ENCODE measurements at regions not wholly inside any gene's neighbourhood (a gene's known extent, or its start where the extent isn't known, plus 50 kb on each side); places are given as distances from the start of the nearest gene placed in this dataset.
A peak's percentile ranks its signal among the peaks of the same experiment; 100 is the strongest.
"Not testable (repeated sequence)": the region's sequence is repeated elsewhere in the genome, so short reads cannot be mapped to it uniquely, and the experiment has no call there.

DNA sequence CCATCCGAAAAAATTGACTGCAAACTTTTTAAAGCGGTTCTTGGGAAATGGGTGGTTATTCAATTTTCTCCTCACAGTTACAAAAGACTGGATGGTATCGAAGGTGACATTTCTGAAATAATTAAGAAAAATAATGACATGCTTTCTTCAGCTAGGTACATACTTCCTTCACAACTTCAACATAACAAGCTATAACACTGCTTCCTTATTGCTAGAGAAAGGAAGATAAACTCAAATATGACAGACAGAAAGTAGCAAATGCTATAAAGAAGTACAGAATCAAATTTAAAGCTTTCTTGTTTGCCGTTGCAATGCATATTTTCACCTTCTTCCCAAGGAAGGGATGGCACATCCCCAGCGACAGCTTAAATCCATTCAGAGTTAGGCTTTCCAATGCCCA, 93.5 kb upstream of the EFNA5 start:
- 62% methylated on average over 2 of the region's 5 CpGs for WGBS (ENCODE audit: insufficient coverage)
- Histone ChIP-seq H3K27me3 (ENCODE audit: control insufficient read depth, insufficient read depth, low read length) (no peaks in the 10 kb centered on the region), H3K4me1 (ENCODE audit: control insufficient read depth, insufficient read depth, low read length) (no peaks in the 10 kb centered on the region), H3K4me3 (ENCODE audit: low read length) (no peak overlapping the region), H3K36me3 (ENCODE audit: control insufficient read depth, insufficient read depth, low read length) (no peaks in the 10 kb centered on the region), H3K27ac (ENCODE audit: low read length) (no peak overlapping the region), H3K9me3 (replicated peaks; ENCODE audit: control insufficient read depth, low read depth, low read length) (no peaks in the 10 kb centered on the region)
- no peak for DNase-seq

DNA sequence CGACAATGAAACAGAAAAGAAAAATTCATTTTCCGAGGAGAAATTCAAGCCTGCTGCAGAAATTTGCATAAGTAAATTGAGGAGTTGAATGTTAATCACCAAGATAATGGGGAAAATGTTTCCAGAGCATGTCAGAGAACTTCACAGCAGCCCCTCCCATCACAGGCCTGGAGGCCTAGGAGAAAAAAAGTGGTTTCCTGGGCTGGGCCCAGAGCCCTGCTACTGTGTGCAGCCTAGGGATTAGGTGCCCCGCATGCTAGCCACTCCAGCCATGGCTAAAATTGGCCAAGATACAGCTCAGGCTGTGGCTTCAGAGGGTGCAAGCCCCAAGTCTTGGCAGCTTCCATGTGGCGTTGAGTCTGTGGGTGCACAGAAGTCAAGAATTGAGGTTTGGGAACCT, 82.7 kb upstream of the EFNA5 start:
- H3K27me3 ChIP-seq (ENCODE audit: control insufficient read depth, insufficient read depth, low read length): no peaks in the 10 kb centered on the region
- no peak overlapping the region for H3K27ac ChIP-seq (ENCODE audit: low read length)
- no peak for DNase-seq
- no peaks in the 10 kb centered on the region for H3K36me3 ChIP-seq (ENCODE audit: control insufficient read depth, insufficient read depth, low read length)
- WGBS (ENCODE audit: insufficient coverage): 87% methylated on average over 3 of the region's 4 CpGs
- H3K4me3 ChIP-seq (ENCODE audit: low read length): no peak overlapping the region
- no peaks in the 10 kb centered on the region for H3K4me1 ChIP-seq (ENCODE audit: control insufficient read depth, insufficient read depth, low read length)
- H3K9me3 ChIP-seq (replicated peaks; ENCODE audit: control insufficient read depth, low read depth, low read length): no peaks in the 10 kb centered on the region

GRCh38 chr5:107744418-107745330, 73.9 kb upstream of the EFNA5 start:
- no peak for DNase-seq
- Histone ChIP-seq H3K4me3 (ENCODE audit: low read length) (no peak overlapping the region), H3K27me3 (ENCODE audit: control insufficient read depth, insufficient read depth, low read length) (no peaks in the 10 kb centered on the region), H3K36me3 (ENCODE audit: control insufficient read depth, insufficient read depth, low read length) (no peaks in the 10 kb centered on the region), H3K4me1 (ENCODE audit: control insufficient read depth, insufficient read depth, low read length) (no peaks in the 10 kb centered on the region), H3K27ac (ENCODE audit: low read length) (no peak overlapping the region), H3K9me3 (replicated peaks; ENCODE audit: control insufficient read depth, low read depth, low read length) (no peaks in the 10 kb centered on the region)
- WGBS (ENCODE audit: insufficient coverage): 50% methylated on average over 1 of the region's 5 CpGs

GRCh38 chr5:107743373-107744000, 72.8 kb upstream of the EFNA5 start:
- 80% methylated on average over 2 of the region's 3 CpGs for WGBS (ENCODE audit: insufficient coverage)
- H3K36me3 ChIP-seq (ENCODE audit: control insufficient read depth, insufficient read depth, low read length): no peaks in the 10 kb centered on the region
- DNase-seq: no peak
- H3K4me3 ChIP-seq (ENCODE audit: low read length): no peak overlapping the region
- H3K4me1 ChIP-seq (ENCODE audit: control insufficient read depth, insufficient read depth, low read length): no peaks in the 10 kb centered on the region
- H3K9me3 ChIP-seq (replicated peaks; ENCODE audit: control insufficient read depth, low read depth, low read length): no peaks in the 10 kb centered on the region
- H3K27me3 ChIP-seq (ENCODE audit: control insufficient read depth, insufficient read depth, low read length): no peaks in the 10 kb centered on the region
- H3K27ac ChIP-seq (ENCODE audit: low read length): no peak overlapping the region

DNA sequence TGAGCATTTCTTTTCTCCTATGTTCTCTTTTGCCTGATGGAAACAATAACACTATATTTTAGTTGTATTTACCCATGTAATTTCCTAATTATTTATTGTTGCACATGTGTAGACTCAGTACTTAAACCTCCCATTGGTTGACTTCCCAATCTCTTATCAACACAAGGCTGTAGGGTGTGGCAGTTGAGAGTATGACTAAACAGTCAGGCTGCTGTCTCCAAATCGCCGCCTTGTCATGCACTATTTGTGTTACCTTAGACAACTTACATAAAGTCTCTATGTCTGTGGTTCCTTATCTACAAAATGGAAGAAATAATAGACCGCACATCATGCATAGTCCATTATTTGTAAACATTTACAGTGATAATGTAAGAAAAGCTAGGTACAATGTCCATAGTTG, 68.9 kb upstream of the EFNA5 start:
- no CpG with 5 or more reads among the region's 3 CpGs for WGBS (ENCODE audit: insufficient coverage)
- H3K27ac ChIP-seq (ENCODE audit: low read length): no peak overlapping the region
- no peaks in the 10 kb centered on the region for H3K9me3 ChIP-seq (replicated peaks; ENCODE audit: control insufficient read depth, low read depth, low read length)
- no peak for DNase-seq
- H3K36me3 ChIP-seq (ENCODE audit: control insufficient read depth, insufficient read depth, low read length): no peaks in the 10 kb centered on the region
- H3K27me3 ChIP-seq (ENCODE audit: control insufficient read depth, insufficient read depth, low read length): no peaks in the 10 kb centered on the region
- no peak overlapping the region for H3K4me3 ChIP-seq (ENCODE audit: low read length)
- no peaks in the 10 kb centered on the region for H3K4me1 ChIP-seq (ENCODE audit: control insufficient read depth, insufficient read depth, low read length)

- Histone ChIP-seq H3K27ac (ENCODE audit: low read length) (no peak overlapping the region), H3K36me3 (ENCODE audit: control insufficient read depth, insufficient read depth, low read length) (no peaks in the 10 kb centered on the region)
- no CpG with 5 or more reads among the region's 1 CpG for WGBS (ENCODE audit: insufficient coverage)
Observed at GRCh38 chr5:107736638-107737037, 65.9 kb upstream of the EFNA5 start.

GRCh38 chr5:107736089-107736488, 65.4 kb upstream of the EFNA5 start:
- H3K9me3 ChIP-seq (replicated peaks; ENCODE audit: control insufficient read depth, low read depth, low read length); H3K27ac ChIP-seq (ENCODE audit: low read length); DNase-seq; H3K4me1 ChIP-seq (ENCODE audit: control insufficient read depth, insufficient read depth, low read length); H3K36me3 ChIP-seq (ENCODE audit: control insufficient read depth, insufficient read depth, low read length); H3K4me3 ChIP-seq (ENCODE audit: low read length); H3K27me3 ChIP-seq (ENCODE audit: control insufficient read depth, insufficient read depth, low read length): not testable (repeated sequence)
- WGBS (ENCODE audit: insufficient coverage): 86% methylated on average over 1 of the region's 2 CpGs

More at GRCh38 chr5:107736638-107737037, 65.9 kb upstream of the EFNA5 start:
- Histone ChIP-seq H3K4me3 (ENCODE audit: low read length) (no peak overlapping the region), H3K9me3 (replicated peaks; ENCODE audit: control insufficient read depth, low read depth, low read length) (no peaks in the 10 kb centered on the region), H3K27me3 (ENCODE audit: control insufficient read depth, insufficient read depth, low read length) (no peaks in the 10 kb centered on the region), H3K4me1 (ENCODE audit: control insufficient read depth, insufficient read depth, low read length) (no peaks in the 10 kb centered on the region)
- peak; percentile 7 for DNase-seq

DNA sequence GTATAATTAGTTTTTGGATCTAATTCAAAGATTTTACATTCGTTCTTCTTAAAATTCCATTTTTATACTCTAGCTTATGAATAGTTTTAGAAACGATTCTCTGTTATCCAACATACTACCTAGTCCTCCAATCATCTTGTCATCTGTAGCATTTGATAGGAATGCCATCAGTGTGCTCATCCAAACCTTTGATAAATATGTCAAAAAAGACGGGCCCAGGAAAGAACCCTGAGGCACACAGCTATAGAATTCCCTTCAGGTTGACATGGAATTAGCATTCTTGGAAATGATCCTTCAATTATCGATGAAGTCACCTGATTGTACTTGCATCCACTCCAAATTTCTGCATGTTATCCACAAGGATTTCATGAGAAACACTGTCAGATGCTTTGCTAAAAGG, 64.8 kb upstream of the EFNA5 start:
- WGBS (ENCODE audit: insufficient coverage): 86% methylated on average over 1 of the region's 4 CpGs
- Histone ChIP-seq H3K9me3 (replicated peaks; ENCODE audit: control insufficient read depth, low read depth, low read length) (no peaks in the 10 kb centered on the region), H3K4me3 (ENCODE audit: low read length) (no peak overlapping the region), H3K4me1 (ENCODE audit: control insufficient read depth, insufficient read depth, low read length) (no peaks in the 10 kb centered on the region), H3K27me3 (ENCODE audit: control insufficient read depth, insufficient read depth, low read length) (no peaks in the 10 kb centered on the region), H3K27ac (ENCODE audit: low read length) (no peak overlapping the region), H3K36me3 (ENCODE audit: control insufficient read depth, insufficient read depth, low read length) (no peaks in the 10 kb centered on the region)
- no peak for DNase-seq

DNA sequence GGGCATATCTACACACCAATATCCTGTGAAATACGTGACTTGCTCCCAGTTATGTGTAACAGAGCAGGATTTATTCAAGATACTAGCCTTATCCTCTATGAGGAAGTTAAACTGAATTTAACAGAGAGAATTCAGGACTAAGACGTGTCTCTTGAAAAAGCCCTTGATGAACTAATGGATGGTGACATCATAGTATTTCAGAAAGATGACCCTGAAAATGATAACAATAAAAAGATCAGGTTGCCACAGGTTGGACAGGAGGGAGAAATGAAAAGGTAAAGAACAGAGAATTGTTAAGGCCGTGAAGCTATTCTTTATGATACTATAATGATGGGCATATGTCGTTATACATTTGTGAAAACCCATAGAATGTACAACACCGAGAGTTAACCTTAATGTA, 56.2 kb upstream of the EFNA5 start:
- no peak overlapping the region for H3K27ac ChIP-seq (ENCODE audit: low read length)
- no peaks in the 10 kb centered on the region for H3K27me3 ChIP-seq (ENCODE audit: control insufficient read depth, insufficient read depth, low read length)
- H3K9me3 ChIP-seq (replicated peaks; ENCODE audit: control insufficient read depth, low read depth, low read length): no peaks in the 10 kb centered on the region
- no peaks in the 10 kb centered on the region for H3K36me3 ChIP-seq (ENCODE audit: control insufficient read depth, insufficient read depth, low read length)
- H3K4me3 ChIP-seq (ENCODE audit: low read length): no peak overlapping the region
- H3K4me1 ChIP-seq (ENCODE audit: control insufficient read depth, insufficient read depth, low read length): no peaks in the 10 kb centered on the region
- DNase-seq: no peak
- 80% methylated on average over 1 of the region's 5 CpGs for WGBS (ENCODE audit: insufficient coverage)

GRCh38 chr5:107724642-107725041, 53.9 kb upstream of the EFNA5 start:
- no peak for DNase-seq
- Histone ChIP-seq H3K27me3 (ENCODE audit: control insufficient read depth, insufficient read depth, low read length) (no peaks in the 10 kb centered on the region), H3K9me3 (replicated peaks; ENCODE audit: control insufficient read depth, low read depth, low read length) (peaks cover 7% of the 10 kb centered on the region), H3K4me1 (ENCODE audit: control insufficient read depth, insufficient read depth, low read length) (no peaks in the 10 kb centered on the region), H3K36me3 (ENCODE audit: control insufficient read depth, insufficient read depth, low read length) (no peaks in the 10 kb centered on the region), H3K4me3 (ENCODE audit: low read length) (no peak overlapping the region), H3K27ac (ENCODE audit: low read length) (no peak overlapping the region)
- WGBS (ENCODE audit: insufficient coverage): 82% methylated on average over 25 of the region's 26 CpGs
